GM12872 (cell line): ENCODE measurements at regions not wholly inside any gene's neighbourhood (a gene's known extent, or its start where the extent isn't known, plus 50 kb on each side); places are given as distances from the start of the nearest gene placed in this dataset.

Experiments
- TF ChIP-seq, protein P1 (sequence below): IDR thresholded peaks from 3 replicates; pipeline ENCODE4 v1.5.1; 2011; ENCODE audit warnings: low read depth, mild to moderate bottlenecking, low read length, moderate library complexity; ENCODE audit not compliant: insufficient read depth

- TF ChIP-seq, protein P1, sequence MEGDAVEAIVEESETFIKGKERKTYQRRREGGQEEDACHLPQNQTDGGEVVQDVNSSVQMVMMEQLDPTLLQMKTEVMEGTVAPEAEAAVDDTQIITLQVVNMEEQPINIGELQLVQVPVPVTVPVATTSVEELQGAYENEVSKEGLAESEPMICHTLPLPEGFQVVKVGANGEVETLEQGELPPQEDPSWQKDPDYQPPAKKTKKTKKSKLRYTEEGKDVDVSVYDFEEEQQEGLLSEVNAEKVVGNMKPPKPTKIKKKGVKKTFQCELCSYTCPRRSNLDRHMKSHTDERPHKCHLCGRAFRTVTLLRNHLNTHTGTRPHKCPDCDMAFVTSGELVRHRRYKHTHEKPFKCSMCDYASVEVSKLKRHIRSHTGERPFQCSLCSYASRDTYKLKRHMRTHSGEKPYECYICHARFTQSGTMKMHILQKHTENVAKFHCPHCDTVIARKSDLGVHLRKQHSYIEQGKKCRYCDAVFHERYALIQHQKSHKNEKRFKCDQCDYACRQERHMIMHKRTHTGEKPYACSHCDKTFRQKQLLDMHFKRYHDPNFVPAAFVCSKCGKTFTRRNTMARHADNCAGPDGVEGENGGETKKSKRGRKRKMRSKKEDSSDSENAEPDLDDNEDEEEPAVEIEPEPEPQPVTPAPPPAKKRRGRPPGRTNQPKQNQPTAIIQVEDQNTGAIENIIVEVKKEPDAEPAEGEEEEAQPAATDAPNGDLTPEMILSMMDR = no peak
These were observed 160.8 kb downstream of the PMAIP1 start for GRCh38 chr18:60060578-60060977.

DNA sequence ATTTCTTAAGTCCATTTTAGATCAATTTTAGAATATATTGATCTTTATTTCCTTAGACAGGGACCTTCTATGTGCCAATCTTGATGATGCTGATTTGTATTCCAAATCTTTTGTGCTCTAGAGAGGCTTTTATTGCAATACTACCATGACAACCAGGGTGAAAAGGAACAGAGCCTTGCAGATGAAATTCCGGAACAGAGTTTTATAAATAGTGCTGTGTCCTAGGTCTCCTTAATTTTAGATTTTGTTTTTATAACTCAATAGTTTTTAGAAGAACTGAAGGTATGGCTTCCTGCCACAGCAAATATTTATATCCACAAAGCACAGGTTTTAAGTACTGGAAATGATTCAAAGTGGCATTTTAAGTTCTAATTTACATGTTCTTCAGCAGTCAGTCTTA, 160.2 kb downstream of the PMAIP1 start:
- TF ChIP-seq, protein P1 = no peak

- TF ChIP-seq, protein P1 = no peak
These were observed 159.4 kb downstream of the PMAIP1 start for GRCh38 chr18:60059216-60059615.

GRCh38 chr18:60053747-60054304, 154.0 kb downstream of the PMAIP1 start:
- TF ChIP-seq, protein P1 = no peak

DNA sequence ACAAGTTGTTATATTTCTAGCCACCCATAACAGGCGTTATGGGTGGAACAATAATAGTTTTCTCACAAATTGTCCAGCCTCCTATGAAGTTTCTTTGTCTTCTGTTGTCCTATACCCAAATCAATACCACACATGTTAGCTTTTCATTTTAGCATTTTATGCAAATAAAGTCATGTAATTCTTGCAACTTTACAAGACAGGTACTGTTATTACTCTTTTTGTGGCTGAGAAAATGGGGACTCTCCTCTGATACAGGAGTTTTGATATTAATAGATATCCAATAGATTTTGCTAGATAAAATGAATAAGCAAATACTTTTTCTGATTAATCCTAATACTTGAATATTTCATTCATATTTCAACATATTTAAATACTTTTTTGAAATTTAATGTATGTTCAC, 151.0 kb downstream of the PMAIP1 start:
- TF ChIP-seq, protein P1 = no peak

DNA sequence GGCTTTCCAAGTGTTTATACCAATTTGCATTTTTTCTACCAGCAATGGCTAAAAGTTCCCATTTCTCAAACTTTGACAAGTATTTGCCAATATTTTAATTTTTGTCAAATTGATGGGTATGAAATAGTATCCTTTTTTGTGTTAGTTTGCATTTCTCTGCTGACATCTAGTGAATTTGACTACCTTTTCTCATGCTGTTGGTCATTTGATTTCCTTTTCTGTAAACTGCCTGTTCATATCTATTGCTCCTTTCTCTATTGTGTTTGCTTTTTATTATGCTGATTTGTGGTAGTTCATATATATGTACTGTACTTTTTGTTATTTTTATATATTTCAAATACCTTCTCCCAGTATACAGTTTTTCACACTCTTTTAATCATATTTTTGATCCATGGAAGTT, 149.4 kb downstream of the PMAIP1 start:
- TF ChIP-seq, protein P1 = no peak

DNA sequence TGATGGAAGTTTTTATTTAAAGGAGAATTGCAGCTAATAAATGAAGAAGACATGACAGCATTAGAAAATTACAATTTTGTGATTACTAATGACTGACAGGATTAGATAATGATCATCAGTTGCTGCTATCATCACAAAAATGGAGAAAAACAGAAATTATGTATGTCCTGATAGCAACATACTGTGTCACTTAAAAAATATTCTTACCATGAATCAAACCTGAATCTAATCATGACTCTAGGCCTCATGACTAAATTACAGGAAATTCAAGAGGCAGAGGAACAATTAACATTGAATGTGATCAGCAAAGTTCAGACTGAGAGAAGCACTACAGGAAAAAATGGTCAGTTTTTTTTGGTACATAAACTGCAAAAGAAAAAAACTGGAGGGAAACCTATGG, 147.8 kb downstream of the PMAIP1 start:
- TF ChIP-seq, protein P1 = no peak
